GM18505 (cell line): ENCODE measurements at regions not wholly inside any gene's neighbourhood (a gene's known extent, or its start where the extent isn't known, plus 50 kb on each side); places are given as distances from the start of the nearest gene placed in this dataset.

Experiments
- ATAC-seq: cut with Tn5 transposase; IDR thresholded peaks from one replicate; pipeline ENCODE4 v1.9.1; 2021; ENCODE audit not compliant: unreplicated experiment
- POLR2A ChIP-seq: IDR thresholded peaks from 4 replicates; pipeline ENCODE4 v1.6.1; 2011; ENCODE audit warnings: borderline replicate concordance; ENCODE audit not compliant: insufficient read depth, insufficient read length; ENCODE audit errors: extremely low read depth

DNA sequence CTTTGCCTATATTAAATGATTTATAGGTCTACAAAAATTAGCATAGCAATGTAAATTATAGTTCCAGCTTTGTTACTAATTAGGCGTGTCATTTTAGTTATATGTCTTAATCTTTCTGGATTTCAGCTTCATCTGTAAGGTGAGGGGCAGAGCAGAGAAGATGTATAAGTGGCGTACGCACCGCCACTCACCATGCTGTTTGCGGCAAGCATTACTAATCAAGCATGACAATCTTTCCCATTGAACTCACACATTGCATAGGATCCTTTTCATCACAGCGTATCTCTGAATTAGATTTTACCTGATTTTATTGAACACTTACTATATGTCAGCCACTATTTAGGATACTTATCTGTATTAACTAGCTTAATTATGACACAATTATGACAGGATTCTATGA is 183.6 kb upstream of the DLGAP1 start:
- no peak for TF ChIP-seq POLR2A
- no peak for ATAC-seq

DNA sequence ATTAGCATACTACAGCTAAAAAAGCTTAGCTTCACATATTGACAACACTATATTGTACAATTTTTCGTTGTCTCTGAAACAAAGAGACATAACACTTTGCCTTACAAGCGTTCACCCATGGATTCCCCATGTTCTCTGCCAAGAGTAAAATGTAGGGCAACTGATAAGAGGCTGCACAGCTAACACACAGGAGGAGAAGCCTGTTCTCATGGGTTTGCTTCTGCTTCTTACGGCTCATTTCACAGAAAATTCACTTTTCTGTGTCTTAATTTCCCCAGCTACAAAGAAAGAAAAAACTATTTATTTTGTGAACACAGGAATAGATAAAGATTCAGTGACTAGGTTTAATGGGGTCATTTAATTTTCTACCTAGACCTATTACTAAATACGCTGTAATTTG is 182.8 kb upstream of the DLGAP1 start:
- no peak for TF ChIP-seq POLR2A
- no peak for ATAC-seq

DNA sequence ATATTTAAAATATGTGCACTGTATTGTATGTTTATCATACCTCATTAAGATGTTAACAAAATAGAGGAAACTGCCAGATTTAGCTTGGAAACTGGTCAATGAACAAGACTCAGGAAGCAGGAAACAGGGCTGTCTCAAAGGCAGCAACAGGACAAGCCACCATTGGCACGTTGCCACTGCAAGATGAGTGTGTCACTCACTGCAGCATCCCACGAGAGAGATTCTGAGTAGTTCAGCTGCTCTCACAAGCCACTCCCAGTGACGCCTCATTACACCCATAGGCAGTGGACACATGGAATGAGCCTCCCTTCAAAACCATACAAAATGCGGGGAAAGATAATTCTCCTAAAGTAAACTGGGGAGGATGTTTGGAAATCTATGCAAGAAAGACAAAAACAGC is 181.9 kb upstream of the DLGAP1 start:
- no peak for ATAC-seq

DNA sequence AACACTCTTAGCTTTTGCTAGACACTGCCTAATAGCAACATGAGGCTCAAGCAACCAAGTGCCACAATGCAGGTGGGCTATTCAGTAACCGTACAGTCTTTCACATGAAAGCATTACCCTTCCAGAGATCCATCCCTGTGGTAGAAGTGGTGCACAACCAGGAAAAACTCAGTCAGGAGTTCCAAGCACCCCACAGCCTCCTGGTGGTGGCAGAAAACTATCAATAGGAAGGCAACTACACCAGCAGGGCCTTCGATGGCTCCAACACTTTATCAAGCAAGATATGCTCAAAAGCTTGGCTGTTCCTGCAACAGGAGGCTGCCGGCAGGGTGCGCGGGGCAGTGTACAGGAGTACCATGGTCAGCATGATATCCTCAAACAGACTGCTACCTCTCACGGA is 176.1 kb upstream of the DLGAP1 start:
- ATAC-seq, result no peak
- no peak for TF ChIP-seq POLR2A

More for the DNA sequence above, 181.9 kb upstream of the DLGAP1 start:
- no peak for TF ChIP-seq POLR2A

DNA sequence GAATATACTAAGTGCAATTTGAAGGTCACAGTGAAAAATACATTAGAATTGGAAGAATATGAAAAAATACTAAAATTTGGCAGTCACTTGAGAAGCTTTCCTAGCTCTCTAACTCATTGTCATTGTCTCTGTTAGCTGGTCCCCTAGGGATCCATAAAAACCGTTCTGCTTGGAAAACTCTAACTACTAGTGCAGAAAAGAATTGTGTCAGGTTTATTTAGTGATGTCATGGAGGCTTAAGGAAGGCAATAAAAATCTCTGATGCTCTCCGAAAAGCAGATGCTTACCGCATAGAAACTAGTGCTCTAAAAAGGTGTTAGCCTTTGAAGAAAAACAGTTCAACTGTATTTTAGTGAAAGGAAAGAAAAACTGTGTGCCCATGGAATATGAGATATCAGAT is 150.1 kb upstream of the DLGAP1 start:
- no peak for ATAC-seq
- no peak for TF ChIP-seq POLR2A

DNA sequence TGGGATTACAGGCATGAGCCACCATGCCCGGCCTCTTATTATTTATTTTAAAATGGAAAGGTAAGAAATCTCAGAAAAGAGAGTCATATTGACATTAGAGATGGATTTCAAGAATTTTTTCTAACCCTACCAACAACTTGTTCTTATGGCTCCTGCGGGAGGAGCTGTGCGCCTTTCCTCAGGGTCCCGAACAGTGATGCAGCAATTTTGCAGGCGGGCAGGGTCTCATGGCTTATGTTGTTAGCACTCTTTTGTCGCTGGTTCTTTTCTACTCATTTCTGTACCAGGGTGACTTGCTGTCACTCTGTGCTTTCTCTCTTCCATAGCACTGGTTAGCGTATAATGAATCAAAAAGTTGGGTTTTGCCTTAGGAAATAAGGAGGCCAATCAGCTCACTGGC is 148.8 kb upstream of the DLGAP1 start:
- no peak for ATAC-seq
- TF ChIP-seq POLR2A, result no peak

DNA sequence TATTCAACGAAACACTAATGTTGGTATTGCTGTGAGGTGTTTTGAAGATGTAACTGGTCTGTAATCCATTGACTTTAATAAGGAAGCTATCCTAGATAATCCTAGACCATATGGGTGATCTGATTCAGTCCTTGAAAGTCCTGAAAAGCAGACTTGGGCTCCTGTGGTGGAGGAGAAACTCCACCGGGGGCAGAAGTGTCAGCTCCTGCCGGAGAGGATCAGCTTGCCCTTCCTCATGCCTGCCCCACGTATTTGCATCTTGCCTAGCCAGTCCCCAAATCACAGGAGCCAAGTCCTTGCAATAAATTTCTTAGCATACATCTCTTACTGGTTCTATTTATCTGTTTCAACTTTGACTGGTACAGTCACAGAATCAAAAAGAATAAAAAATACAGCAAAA is 144.2 kb upstream of the DLGAP1 start:
- no peak for ATAC-seq
- no peak for TF ChIP-seq POLR2A

DNA sequence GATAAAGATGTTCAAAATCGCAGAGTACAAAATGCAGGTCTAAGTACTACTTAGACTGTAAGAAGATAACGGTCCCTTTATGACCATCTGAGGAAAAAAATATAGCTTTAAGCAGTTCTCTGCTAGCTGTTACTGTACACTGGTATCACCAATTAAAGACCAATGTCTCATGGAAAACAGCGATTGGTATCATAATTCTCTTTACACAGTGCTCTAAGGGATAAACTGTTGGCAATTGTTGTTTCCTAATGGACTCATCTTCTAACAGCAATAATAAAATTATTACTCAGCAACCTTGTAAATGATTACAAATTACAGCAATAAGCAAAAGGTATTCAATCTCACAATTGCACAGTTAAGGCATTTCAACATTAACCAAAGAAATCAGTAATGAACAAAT is 142.2 kb upstream of the DLGAP1 start:
- ATAC-seq, result no peak
- no peak for TF ChIP-seq POLR2A

DNA sequence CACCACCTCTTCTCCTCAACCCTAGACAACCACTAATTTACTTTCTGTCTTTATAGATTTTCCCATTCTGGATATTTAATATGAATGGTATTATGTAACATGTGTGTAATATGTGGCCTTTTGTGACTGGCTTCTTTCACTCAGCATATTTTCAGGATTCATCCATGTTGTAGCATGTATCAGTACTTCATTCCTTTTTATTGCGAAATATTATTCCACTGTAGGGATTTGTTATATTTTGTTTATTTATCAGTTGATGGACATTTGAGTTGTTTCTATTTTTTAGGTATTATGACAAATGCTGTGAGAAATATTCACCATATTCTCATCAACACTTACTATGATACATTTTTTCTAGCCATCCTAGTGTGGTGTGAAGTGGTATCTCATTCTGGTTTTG is 138.8 kb upstream of the DLGAP1 start:
- no peak for ATAC-seq
- TF ChIP-seq POLR2A, result no peak

DNA sequence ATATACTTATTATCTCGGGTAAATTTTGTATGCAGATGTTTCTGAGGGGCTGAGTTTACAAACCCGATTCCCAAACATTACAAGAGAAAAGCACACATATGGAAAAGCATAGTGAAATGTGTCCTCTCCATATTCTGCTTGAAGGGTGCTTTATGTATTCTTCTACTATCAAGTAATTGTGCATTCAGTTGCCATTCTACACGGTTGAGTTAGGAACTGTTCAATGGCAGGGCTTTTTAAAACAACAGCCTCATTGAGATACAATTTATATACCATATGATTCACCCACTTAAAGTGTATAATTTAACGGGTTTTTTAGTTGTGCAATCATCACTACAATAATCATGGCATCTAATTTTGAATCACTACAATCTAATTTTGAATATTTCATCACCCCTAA is 138.4 kb upstream of the DLGAP1 start:
- ATAC-seq, result no peak
- TF ChIP-seq POLR2A, result no peak

DNA sequence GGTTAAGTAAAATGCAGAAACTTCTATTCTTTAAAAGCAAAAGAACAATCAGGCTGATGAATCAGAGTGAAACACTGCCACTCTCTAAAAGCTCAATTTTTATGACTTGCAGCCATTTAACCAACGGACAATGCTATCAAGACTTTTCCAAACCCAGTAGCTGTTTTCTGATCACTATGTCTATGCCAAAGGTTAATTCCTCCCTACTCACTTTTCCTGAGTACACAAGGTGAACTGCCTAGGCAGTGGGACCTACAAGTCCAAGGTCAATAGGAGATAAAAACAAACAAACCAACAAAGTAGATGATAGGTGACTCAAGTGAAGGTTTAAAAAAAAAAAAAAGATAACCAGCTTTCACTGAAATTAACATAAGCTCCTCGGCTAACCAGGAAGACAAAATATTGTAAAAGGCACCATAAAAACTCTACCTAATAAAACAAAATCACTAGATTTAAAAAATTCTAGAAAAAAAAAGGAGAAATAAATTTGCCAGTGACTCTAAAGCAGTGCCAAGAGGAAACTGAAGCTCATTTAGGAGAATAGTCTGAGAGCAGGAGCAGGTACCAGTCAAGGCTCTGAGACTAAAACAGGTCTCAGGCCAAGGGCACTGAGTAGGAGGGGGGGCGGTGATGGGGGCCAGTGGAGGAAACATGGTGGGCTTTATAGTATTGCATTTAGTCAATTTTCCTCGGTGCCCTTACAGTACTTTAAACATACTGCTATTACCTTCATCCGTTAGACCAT is 134.1 kb upstream of the DLGAP1 start:
- TF ChIP-seq POLR2A, result no peak
- ATAC-seq, result no peak

DNA sequence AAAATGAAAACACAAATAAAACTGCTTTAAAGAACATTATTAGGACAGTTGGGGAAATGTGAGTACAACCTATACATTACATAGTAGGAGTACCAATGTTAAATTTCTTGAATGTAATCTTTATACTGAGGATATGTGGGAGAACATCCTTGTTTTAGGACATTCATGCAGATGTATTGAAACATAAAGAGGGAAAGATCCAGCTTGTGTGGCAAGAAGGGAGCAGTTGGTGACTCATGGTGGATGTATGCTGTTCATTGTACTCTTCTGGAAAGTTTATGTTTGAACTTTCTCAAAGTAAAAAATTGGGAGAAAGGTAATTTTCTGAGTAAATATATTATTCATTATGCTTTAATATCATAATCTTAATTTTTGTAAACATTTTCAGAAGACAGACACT is 132.1 kb upstream of the DLGAP1 start:
- TF ChIP-seq POLR2A, result no peak
- no peak for ATAC-seq

DNA sequence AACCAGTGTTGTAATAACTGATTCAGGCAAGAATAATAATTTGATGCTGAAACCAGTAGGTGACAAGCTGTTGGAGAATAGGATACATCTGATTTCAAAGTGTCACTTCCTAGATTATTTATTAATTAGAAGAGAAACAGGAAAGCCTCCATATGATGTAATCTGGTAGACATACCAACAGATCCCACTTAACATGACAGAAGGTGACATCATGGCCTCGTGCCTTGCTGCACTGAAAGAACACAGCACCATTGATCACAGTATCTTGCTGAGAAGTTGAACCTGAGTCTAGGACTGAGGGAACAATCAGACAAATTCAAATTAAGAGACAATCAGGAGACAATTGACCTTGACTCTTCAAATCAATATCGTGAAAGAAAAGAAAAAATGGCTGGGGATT is 131.6 kb upstream of the DLGAP1 start:
- no peak for ATAC-seq
- no peak for TF ChIP-seq POLR2A

DNA sequence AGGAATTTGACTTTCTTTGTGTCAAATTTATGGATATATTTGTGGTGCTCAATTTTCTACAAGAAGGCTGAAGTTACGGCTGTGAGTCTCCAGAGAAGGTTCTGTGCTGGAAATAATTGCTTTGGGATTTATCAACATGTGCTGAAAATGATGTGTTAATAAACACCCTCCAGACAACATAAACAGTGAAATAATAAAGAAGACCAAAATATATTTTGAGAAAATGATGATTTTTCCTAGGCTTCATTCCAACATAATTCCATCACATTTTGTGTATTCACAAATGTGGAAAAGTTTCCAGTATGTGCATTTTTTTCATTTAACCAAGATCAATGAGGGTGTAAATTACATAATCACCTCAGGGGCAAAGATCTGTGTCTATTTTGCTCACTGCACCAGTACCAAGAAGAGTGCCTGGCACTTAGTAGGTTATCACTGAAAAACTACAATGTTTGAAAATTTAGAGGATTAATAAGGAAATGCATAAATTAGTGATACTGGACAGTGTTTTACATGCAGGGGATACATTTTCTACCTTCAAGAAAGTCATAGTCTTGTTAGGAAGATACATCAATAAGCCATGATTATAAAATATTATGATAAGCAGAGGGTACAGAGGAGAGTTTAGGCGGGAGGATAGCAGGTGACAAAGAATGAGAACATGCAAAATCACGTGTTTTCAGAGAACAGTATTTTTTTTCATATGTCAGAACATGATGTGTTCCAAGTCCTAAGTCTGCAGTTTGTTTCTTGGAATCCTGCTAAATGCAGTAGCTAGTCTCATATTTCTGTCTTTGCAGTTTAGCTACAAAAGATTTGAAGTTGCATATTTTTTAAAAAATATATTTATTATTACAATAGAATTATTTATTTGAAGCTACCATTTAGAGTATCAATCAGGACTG is 127.6 kb upstream of the DLGAP1 start:
- ATAC-seq, result no peak
- no peak for TF ChIP-seq POLR2A
